ENCODE measurements at regions not wholly inside any gene's neighbourhood (a gene's known extent, or its start where the extent isn't known, plus 50 kb on each side); places are given as distances from the start of the nearest gene placed in this dataset.

DNA sequence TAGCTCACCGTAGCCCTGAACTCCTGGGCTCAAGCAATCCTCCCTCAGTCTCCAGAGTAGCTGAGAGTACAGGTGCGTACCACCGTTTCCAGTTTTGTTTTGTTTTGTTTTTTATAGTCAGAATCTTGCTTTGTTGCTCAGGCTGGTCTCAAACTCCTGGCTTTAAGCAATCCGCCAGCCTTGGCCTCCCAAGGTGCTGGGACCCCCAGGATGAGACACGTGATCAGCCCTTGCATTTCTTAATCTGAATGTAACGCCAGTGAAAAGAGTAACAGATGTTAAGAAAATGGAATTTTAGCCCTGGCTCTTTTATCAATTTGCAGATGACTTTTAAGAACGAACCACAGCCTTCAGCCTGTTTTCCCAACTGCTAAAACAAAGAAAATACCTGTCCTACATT lies 451.3 kb downstream of the SHQ1 start:
- TF ChIP-seq, protein P1, sequence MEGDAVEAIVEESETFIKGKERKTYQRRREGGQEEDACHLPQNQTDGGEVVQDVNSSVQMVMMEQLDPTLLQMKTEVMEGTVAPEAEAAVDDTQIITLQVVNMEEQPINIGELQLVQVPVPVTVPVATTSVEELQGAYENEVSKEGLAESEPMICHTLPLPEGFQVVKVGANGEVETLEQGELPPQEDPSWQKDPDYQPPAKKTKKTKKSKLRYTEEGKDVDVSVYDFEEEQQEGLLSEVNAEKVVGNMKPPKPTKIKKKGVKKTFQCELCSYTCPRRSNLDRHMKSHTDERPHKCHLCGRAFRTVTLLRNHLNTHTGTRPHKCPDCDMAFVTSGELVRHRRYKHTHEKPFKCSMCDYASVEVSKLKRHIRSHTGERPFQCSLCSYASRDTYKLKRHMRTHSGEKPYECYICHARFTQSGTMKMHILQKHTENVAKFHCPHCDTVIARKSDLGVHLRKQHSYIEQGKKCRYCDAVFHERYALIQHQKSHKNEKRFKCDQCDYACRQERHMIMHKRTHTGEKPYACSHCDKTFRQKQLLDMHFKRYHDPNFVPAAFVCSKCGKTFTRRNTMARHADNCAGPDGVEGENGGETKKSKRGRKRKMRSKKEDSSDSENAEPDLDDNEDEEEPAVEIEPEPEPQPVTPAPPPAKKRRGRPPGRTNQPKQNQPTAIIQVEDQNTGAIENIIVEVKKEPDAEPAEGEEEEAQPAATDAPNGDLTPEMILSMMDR (IDR thresholded peaks at IDR 0.05), result no peak
- TF ChIP-seq EP300 (IDR thresholded peaks at IDR 0.05), result no peak
- no peak for TF ChIP-seq POLR2A (IDR thresholded peaks at IDR 0.05)
